Middle frontal gyrus (tissue), 1 donor: ENCODE measurements at regions not wholly inside any gene's neighbourhood (a gene's known extent, or its start where the extent isn't known, plus 50 kb on each side); places are given as distances from the start of the nearest gene placed in this dataset.
"Not testable (repeated sequence)": the region's sequence is repeated elsewhere in the genome, so short reads cannot be mapped to it uniquely, and the experiment has no call there.

ENCODE experiments used
- DNase-seq: peaks from one replicate; pipeline ENCODE4 v3.0.0-alpha.2; 2015; ENCODE audit warnings: low spot score; ENCODE audit errors: extremely low spot score

- DNase-seq: no peak
These were observed 62.0 kb downstream of the CAVIN4 start for GRCh38 chr9:100639854-100640253.

- no peak for DNase-seq
These were observed 62.7 kb downstream of the CAVIN4 start for GRCh38 chr9:100640447-100641050.

- DNase-seq: no peak
These were observed 63.3 kb downstream of the CAVIN4 start for GRCh38 chr9:100641166-100641565.

- DNase-seq: no peak
These were observed 75.0 kb downstream of the CAVIN4 start for GRCh38 chr9:100652850-100653249.

GRCh38 chr9:100653643-100654334 is 75.9 kb downstream of the CAVIN4 start:
- no peak for DNase-seq

- DNase-seq: not testable (repeated sequence)
These were observed 79.0 kb downstream of the CAVIN4 start for GRCh38 chr9:100656851-100657250.

- DNase-seq: no peak
These were observed 83.8 kb downstream of the CAVIN4 start for GRCh38 chr9:100661668-100662067.

GRCh38 chr9:100662122-100662521 is 84.2 kb downstream of the CAVIN4 start:
- DNase-seq: no peak

- DNase-seq: no peak
These were observed 89.6 kb downstream of the CAVIN4 start for GRCh38 chr9:100667448-100667847.

GRCh38 chr9:100668024-100668423 is 90.1 kb downstream of the CAVIN4 start:
- DNase-seq: no peak

GRCh38 chr9:100669968-100670367 is 92.1 kb downstream of the CAVIN4 start:
- DNase-seq: no peak

GRCh38 chr9:100670719-100671118 is 92.8 kb downstream of the CAVIN4 start:
- no peak for DNase-seq

GRCh38 chr9:100671898-100672297 is 94.0 kb downstream of the CAVIN4 start:
- no peak for DNase-seq

- DNase-seq: no peak
These were observed 95.4 kb downstream of the CAVIN4 start for GRCh38 chr9:100673249-100673648.

- peak; percentile 29 for DNase-seq
These were observed 96.7 kb downstream of the CAVIN4 start for GRCh38 chr9:100674419-100675122.

GRCh38 chr9:100679834-100680233 is 102.0 kb downstream of the CAVIN4 start:
- DNase-seq: no peak

GRCh38 chr9:100686420-100686819 is 108.5 kb downstream of the CAVIN4 start:
- no peak for DNase-seq

- no peak for DNase-seq
These were observed 111.8 kb downstream of the CAVIN4 start for GRCh38 chr9:100689635-100690034.

GRCh38 chr9:100690438-100690837 is 112.6 kb downstream of the CAVIN4 start:
- DNase-seq: no peak

- no peak for DNase-seq
These were observed 119.5 kb downstream of the CAVIN4 start for GRCh38 chr9:100697339-100697738.

- no peak for DNase-seq
These were observed 121.1 kb downstream of the CAVIN4 start for GRCh38 chr9:100698945-100699344.

- no peak for DNase-seq
These were observed 121.8 kb downstream of the CAVIN4 start for GRCh38 chr9:100699668-100700067.
